Stomach smooth muscle (tissue), 2 donors: ENCODE measurements at regions not wholly inside any gene's neighbourhood (a gene's known extent, or its start where the extent isn't known, plus 50 kb on each side); places are given as distances from the start of the nearest gene placed in this dataset.

Experiments
- H3K27ac ChIP-seq: one replicate; pipeline ENCODE4 v1.7.0; 2013; ENCODE audit warnings: mild to moderate bottlenecking, low read length, inconsistent platforms
- H3K27me3 ChIP-seq, 2 donors: one replicate each; pipeline ENCODE4 v1.7.0; 2013; ENCODE audit warnings: low read length in 2 of 2; ENCODE audit not compliant: insufficient read depth in 2 of 2, control insufficient read depth in 1 of 2
- H3K36me3 ChIP-seq, 2 donors: one replicate each; pipeline ENCODE4 v1.7.0; 2013; ENCODE audit warnings: low read length in 2 of 2; ENCODE audit not compliant: control insufficient read depth in 2 of 2, insufficient read depth in 2 of 2
- H3K4me1 ChIP-seq: one replicate; pipeline ENCODE4 v1.7.0; 2013; ENCODE audit warnings: low read length; ENCODE audit not compliant: control insufficient read depth, insufficient read depth
- H3K4me3 ChIP-seq, 2 donors: one replicate each; pipeline ENCODE4 v1.7.0; 2013; ENCODE audit warnings: low read length in 2 of 2
- H3K9ac ChIP-seq, 2 donors: one replicate each; pipeline ENCODE4 v1.7.0; 2013; ENCODE audit warnings: low read length in 2 of 2, mild to moderate bottlenecking in 1 of 2
- H3K9me3 ChIP-seq, 2 donors: one replicate each; pipeline ENCODE4 v1.7.0; 2013; ENCODE audit warnings: low read length in 2 of 2; ENCODE audit not compliant: control insufficient read depth in 2 of 2
- donor health status: healthy.
- donor health status: Pancreatic carcinoma.

GRCh38 chr2:107419191-107419590 is 407.5 kb upstream of the RGPD4 start:
- no peak overlapping the region for H3K27ac ChIP-seq
- H3K9ac ChIP-seq, result no peak overlapping the region
- H3K9me3 ChIP-seq, result no peaks in the 10 kb centered on the region
- no peaks in the 10 kb centered on the region for H3K27me3 ChIP-seq
- H3K4me3 ChIP-seq, result no peak overlapping the region
- H3K36me3 ChIP-seq, result no peaks in the 10 kb centered on the region
- peaks cover 3% of the 10 kb centered on the region for H3K4me1 ChIP-seq

GRCh38 chr2:107428781-107429180 is 397.9 kb upstream of the RGPD4 start:
- H3K9me3 ChIP-seq, result no peaks in the 10 kb centered on the region
- H3K9ac ChIP-seq, result no peak overlapping the region
- H3K36me3 ChIP-seq, result no peaks in the 10 kb centered on the region
- H3K27ac ChIP-seq, result no peak overlapping the region
- no peaks in the 10 kb centered on the region for H3K4me1 ChIP-seq
- H3K4me3 ChIP-seq, result no peak overlapping the region
- no peaks in the 10 kb centered on the region for H3K27me3 ChIP-seq

DNA sequence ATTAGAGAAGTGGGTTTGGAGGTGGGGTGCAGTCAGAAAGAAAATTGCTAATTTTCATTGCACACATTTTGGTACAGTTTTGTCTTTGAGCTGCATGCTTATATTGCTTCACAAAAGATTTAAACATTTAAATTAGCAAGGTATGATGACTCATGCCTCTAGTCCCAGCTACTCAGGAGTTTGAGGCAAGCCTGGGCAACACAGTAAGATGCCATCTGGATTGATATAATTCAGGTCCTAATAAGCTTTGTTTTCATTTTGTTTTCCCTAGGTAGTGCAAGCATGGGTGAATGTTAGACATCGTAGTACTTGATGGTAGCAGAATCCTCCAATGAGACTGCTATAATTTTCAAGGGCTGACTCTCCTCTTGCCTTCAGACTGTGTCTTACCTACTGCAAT is 396.7 kb upstream of the RGPD4 start:
- Histone ChIP-seq H3K4me1 (no peaks in the 10 kb centered on the region), H3K9ac (no peak overlapping the region), H3K4me3 (no peak overlapping the region), H3K36me3 (no peaks in the 10 kb centered on the region), H3K27ac (no peak overlapping the region), H3K9me3 (no peaks in the 10 kb centered on the region), H3K27me3 (no peaks in the 10 kb centered on the region)

DNA sequence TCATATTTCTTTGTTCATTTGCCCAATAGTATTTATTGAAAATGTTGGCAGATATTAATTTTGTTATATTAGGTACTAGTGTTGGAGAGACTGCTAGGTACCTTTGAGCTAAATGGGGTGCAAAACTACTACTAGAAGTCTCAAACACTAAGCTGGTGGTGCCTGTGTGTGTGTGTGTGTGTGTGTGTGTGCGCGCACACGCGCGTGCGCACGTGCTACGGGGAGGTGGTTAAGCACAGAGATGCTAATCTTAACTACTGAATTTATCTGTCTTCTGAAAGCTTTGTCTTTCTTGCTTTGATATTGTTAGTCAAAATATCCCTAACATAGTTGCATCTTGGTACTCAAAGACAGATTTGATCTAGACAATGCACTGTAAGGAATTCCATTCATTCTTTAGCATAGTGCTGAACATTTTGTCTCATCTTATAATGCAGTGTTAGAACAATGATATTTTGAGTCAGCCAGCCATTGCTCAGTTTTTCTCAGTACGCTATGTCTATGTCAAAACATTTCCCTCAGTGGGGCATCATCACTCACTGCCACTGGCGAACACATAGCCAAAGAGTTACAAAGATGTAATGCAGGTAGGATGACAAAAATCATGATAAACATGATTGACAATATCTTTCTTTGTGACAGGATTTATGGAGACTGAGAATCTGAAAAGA is 396.0 kb upstream of the RGPD4 start:
- H3K27ac ChIP-seq, result no peak overlapping the region
- H3K9ac ChIP-seq, result no peak overlapping the region
- H3K4me3 ChIP-seq, result no peak overlapping the region
- no peaks in the 10 kb centered on the region for H3K9me3 ChIP-seq
- H3K27me3 ChIP-seq, result no peaks in the 10 kb centered on the region
- no peaks in the 10 kb centered on the region for H3K4me1 ChIP-seq
- H3K36me3 ChIP-seq, result no peaks in the 10 kb centered on the region

GRCh38 chr2:107436281-107436680 is 390.4 kb upstream of the RGPD4 start:
- Histone ChIP-seq H3K9me3 (peaks cover 0 to 2% of the 10 kb centered on the region in 2 donors), H3K36me3 (no peaks in the 10 kb centered on the region), H3K4me1 (no peaks in the 10 kb centered on the region), H3K27ac (no peak overlapping the region), H3K27me3 (no peaks in the 10 kb centered on the region), H3K9ac (no peak overlapping the region), H3K4me3 (no peak overlapping the region)

GRCh38 chr2:107437265-107437664 is 389.4 kb upstream of the RGPD4 start:
- no peaks in the 10 kb centered on the region for H3K36me3 ChIP-seq
- H3K4me1 ChIP-seq, result no peaks in the 10 kb centered on the region

GRCh38 chr2:107437807-107438206 is 388.9 kb upstream of the RGPD4 start:
- no peak overlapping the region for H3K9ac ChIP-seq
- H3K4me1 ChIP-seq, result no peaks in the 10 kb centered on the region
- no peak overlapping the region for H3K27ac ChIP-seq
- peaks cover 0 to 3% of the 10 kb centered on the region in 2 donors for H3K9me3 ChIP-seq
- no peaks in the 10 kb centered on the region for H3K36me3 ChIP-seq
- H3K27me3 ChIP-seq, result no peaks in the 10 kb centered on the region
- H3K4me3 ChIP-seq, result no peak overlapping the region

More at GRCh38 chr2:107437265-107437664, 389.4 kb upstream of the RGPD4 start:
- no peak overlapping the region for H3K27ac ChIP-seq
- no peak overlapping the region for H3K9ac ChIP-seq
- peaks cover 0 to 3% of the 10 kb centered on the region in 2 donors for H3K9me3 ChIP-seq
- no peaks in the 10 kb centered on the region for H3K27me3 ChIP-seq
- H3K4me3 ChIP-seq, result no peak overlapping the region

GRCh38 chr2:107448160-107448559 is 378.5 kb upstream of the RGPD4 start:
- Histone ChIP-seq H3K9ac (no peak overlapping the region), H3K4me3 (no peak overlapping the region), H3K27ac (no peak overlapping the region), H3K27me3 (no peaks in the 10 kb centered on the region), H3K36me3 (no peaks in the 10 kb centered on the region), H3K4me1 (no peaks in the 10 kb centered on the region), H3K9me3 (no peaks in the 10 kb centered on the region)

GRCh38 chr2:107461301-107461700 is 365.4 kb upstream of the RGPD4 start:
- H3K9me3 ChIP-seq, result no peaks in the 10 kb centered on the region
- no peaks in the 10 kb centered on the region for H3K4me1 ChIP-seq
- H3K27me3 ChIP-seq, result no peaks in the 10 kb centered on the region
- no peak overlapping the region for H3K9ac ChIP-seq
- H3K36me3 ChIP-seq, result no peaks in the 10 kb centered on the region
- H3K27ac ChIP-seq, result no peak overlapping the region
- no peak overlapping the region for H3K4me3 ChIP-seq

- Histone ChIP-seq H3K9me3 (no peaks in the 10 kb centered on the region), H3K4me1 (no peaks in the 10 kb centered on the region), H3K27ac (no peak overlapping the region), H3K36me3 (no peaks in the 10 kb centered on the region), H3K9ac (no peak overlapping the region), H3K27me3 (no peaks in the 10 kb centered on the region), H3K4me3 (no peak overlapping the region)
Measured at GRCh38 chr2:107462181-107462580, 364.5 kb upstream of the RGPD4 start.

DNA sequence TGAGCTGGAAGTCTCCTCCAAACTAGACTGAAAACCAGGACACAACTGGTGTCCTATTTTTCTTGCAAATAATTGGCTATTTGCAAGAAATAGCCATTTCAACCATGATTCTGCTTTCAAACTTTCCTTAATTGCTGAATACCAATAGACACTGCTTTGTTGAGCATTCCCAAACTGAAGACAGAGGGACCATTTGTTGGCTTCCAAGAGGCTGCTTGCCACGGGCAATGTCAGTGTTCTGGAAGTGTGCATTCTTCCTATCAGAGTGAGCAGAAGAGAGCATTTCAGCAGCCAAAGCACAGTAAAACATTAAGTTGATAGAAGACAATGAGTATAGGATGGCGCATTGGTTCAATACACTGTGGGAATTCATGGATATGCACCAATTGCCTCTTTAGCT is 360.5 kb upstream of the RGPD4 start:
- no peak overlapping the region for H3K27ac ChIP-seq
- H3K4me3 ChIP-seq, result no peak overlapping the region
- no peaks in the 10 kb centered on the region for H3K27me3 ChIP-seq
- no peaks in the 10 kb centered on the region for H3K9me3 ChIP-seq
- no peaks in the 10 kb centered on the region for H3K36me3 ChIP-seq
- no peak overlapping the region for H3K9ac ChIP-seq
- H3K4me1 ChIP-seq, result no peaks in the 10 kb centered on the region
